Activated effector memory CD4-positive, alpha-beta T cell treated with anti-CD3 and anti-CD28 coated beads, Interleukin-2, amount 50 U/mL, for 16 hours (primary cell): ENCODE measurements at regions not wholly inside any gene's neighbourhood (a gene's known extent, or its start where the extent isn't known, plus 50 kb on each side); places are given as distances from the start of the nearest gene placed in this dataset.
A peak's percentile ranks its signal among the peaks of the same experiment; 100 is the strongest.
"Not testable (repeated sequence)": the region's sequence is repeated elsewhere in the genome, so short reads cannot be mapped to it uniquely, and the experiment has no call there.

Experiments
- DNase-seq: peaks from one replicate; pipeline ENCODE4 v3.0.0-alpha.2; 2020

DNA sequence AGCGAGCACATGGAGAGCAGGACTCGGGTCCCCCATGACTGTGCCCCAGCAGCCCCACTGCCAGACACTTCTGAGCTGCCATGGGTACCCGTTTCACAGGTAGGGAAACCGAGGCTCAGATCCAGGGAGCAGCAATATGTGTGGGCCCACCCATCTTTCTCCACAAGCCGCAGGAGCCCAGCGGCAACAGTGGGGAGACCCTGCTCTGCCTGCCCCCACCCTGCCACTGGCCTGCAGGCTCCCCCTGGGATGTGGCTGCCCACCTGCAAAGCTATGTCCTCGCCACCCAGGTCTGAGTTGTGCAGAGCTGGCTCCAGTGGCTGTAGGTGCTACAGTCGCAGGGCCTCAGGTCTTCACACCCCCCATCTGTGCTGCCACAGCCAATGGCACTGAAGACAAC lies 50.6 kb upstream of the C1QTNF9B start:
- DNase-seq, result no peak

GRCh38 chr13:23949200-23949599 lies 51.9 kb upstream of the C1QTNF9B start:
- no peak for DNase-seq

GRCh38 chr13:23949736-23950135 lies 52.4 kb upstream of the C1QTNF9B start:
- DNase-seq, result no peak

GRCh38 chr13:23950736-23951510 lies 53.6 kb upstream of the C1QTNF9B start:
- DNase-seq, result no peak

- DNase-seq, result no peak
These were observed 55.5 kb upstream of the C1QTNF9B start for GRCh38 chr13:23952796-23953195.

- no peak for DNase-seq
These were observed 56.7 kb upstream of the C1QTNF9B start for GRCh38 chr13:23953860-23954512.

DNA sequence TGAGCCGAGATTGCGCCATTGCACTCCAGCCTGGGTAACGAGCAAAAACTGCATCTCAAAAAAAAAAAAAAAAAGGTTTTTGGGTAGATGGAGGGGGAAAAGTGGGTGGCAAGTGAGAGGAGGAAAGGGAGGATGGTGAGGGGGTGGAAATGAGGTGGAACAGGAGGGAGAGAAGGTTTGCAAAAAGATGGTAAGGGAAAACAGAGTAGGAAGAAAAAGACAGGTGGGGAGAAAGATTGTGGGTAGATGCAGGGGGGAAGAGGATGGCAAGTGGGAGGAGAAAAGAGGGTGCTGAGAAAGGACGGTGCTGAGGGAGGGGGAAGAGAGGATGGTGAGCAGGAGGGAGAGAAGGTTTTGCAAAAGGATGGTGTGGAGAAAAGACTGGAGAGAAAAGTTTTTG lies 57.8 kb upstream of the C1QTNF9B start:
- no peak for DNase-seq

DNA sequence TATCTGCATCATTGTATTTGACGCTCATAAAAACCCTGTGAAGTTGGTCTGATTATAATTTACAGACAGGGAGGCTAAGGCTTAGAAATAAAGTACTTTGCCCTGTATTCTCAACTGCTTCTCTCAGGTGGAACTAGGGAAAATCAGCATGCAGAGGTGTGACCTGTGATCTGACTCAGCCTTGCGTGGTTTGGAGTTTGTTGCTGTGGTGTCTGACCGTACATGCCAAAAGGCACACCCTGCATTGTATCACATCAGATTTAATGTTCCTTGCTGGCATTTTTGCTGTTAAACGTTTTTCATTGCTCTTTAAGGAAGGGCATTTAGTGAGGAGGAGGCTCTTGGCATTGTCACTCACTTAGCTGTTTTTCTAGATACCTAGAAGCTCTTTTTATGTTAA lies 58.8 kb upstream of the C1QTNF9B start:
- no peak for DNase-seq

- DNase-seq, result no peak
These were observed 60.7 kb upstream of the C1QTNF9B start for GRCh38 chr13:23957981-23958380.

- DNase-seq, result no peak
These were observed 62.0 kb upstream of the C1QTNF9B start for GRCh38 chr13:23959231-23959862.

DNA sequence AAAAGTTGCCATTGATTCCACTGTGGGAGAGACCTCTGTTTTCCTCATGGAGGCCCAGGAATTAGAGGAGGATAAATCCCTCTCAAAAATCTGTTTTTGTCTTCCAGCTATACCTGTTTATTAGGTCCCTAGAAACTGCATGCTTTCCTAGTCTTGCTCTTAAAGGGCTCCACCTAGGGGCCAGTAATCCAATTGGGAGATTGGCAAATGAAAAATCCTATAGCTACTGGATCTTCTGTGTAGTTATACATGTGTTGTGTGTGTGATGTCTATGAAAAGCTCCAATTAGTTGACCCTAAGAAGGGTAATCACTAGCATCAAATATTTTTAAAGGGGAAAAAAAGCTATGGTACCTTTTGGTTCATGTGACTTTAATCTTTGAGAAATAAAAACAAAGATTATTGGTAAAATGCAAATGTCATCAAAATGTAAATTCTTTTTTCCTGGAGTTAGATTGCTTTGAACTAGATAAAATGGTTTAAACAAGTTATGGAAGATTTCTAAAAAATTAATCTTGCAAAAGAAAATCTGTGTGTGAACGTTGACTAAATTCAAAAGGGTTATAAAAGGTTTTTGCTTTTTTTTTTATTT lies 63.4 kb upstream of the C1QTNF9B start:
- DNase-seq, result no peak

DNA sequence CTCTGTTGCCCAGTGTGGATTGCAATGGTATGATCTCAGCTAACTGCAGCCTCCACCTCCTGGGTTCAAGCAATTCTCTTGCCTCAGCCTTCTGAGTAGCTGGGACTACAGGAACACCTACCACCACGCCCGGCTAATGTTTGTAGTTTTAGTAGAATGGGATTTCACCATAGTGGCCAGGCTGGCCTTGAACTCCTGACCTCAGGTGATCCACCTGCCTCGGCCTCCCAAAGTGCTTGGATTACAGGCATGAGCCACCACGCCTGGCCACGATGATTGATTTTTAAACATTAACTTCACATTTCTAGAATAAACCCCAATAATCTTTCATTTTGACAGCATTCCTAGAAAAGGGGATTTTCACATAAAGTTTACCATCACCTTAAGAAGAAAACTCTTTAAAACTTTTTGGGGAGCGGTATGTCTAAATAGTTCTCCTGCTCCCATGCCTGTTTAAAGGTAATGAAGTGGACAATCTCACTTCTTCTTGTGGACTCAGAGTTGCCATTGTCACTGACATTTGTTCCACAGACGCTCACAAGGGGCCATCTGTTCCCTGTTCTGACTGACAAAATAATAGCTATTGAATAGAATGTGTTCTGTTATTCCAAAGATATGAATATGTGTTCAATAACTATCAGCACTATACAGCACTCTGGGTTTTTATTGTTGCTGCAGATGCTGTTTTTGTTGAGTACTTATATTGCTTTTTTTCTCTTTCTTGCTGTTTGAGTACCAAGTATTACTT lies 66.1 kb upstream of the C1QTNF9B start:
- no peak for DNase-seq

DNA sequence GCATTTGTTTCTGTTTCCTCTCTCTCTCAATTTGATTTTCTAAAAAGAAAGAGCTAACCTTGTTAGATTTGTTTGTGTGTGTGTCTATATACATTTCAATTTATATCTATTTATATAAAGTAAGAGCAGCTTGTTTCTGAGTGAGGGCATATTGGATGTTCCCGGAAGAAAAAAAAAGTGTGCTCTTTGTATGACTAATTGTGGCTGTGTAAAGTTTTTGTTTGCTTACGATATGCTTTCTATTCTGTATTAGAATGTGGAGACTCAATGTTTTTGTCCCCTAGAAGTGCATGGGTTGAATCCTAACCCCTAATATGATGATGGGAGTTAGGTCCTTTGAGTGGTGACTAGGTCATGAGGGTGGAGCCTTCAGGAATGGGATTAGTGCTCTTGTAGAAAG lies 66.6 kb upstream of the C1QTNF9B start:
- DNase-seq, result no peak

GRCh38 chr13:23965346-23965745 lies 68.0 kb upstream of the C1QTNF9B start:
- DNase-seq, result no peak

- DNase-seq, result no peak
These were observed 69.0 kb upstream of the C1QTNF9B start for GRCh38 chr13:23966221-23966690.

DNA sequence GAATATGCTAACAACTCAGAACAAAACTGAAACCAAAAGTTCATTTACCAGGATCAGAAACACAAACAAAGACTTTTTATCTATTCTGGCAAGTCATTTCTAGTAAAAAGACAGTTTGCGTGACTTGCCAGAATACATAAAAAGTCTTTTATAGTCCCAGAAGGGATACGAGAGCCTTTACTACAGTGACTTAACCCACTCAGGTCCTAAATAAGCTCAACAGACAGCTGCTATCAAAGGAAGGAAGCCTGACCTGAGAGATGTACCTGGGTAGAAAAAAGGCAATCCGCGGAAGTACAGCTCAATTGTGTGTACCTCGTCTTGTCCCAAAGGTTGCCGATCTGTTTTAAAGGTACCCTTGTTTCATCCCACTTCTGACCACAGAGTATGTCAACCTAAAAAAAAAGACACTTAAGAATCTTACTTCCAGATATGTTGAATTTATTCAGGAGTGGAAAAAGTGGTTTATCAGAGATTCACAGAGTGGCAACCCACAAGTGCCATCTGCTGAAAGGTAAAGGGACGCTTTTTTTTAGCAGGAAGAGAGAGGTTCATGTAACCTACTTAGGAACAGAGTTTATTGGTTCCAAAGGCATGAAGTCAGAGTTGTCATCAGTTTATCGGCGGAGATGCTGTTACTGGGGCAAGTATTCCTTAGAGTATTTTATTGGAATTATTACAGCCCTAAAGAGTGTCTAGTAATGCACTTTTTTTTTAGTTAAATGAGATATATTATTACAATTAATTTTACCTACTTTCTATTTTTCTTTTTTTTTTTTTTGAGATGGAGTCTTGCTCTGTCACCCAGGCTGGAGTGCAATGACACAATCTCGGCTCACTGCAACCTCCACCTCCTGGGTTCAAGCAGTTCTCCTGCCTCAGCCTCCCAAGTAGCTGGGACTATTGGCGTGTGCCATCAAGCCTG lies 69.7 kb upstream of the C1QTNF9B start:
- DNase-seq, result no peak

GRCh38 chr13:23967792-23968191 lies 70.5 kb upstream of the C1QTNF9B start:
- DNase-seq, result not testable (repeated sequence)

GRCh38 chr13:23969647-23970046 lies 72.3 kb upstream of the C1QTNF9B start:
- DNase-seq, result no peak

DNA sequence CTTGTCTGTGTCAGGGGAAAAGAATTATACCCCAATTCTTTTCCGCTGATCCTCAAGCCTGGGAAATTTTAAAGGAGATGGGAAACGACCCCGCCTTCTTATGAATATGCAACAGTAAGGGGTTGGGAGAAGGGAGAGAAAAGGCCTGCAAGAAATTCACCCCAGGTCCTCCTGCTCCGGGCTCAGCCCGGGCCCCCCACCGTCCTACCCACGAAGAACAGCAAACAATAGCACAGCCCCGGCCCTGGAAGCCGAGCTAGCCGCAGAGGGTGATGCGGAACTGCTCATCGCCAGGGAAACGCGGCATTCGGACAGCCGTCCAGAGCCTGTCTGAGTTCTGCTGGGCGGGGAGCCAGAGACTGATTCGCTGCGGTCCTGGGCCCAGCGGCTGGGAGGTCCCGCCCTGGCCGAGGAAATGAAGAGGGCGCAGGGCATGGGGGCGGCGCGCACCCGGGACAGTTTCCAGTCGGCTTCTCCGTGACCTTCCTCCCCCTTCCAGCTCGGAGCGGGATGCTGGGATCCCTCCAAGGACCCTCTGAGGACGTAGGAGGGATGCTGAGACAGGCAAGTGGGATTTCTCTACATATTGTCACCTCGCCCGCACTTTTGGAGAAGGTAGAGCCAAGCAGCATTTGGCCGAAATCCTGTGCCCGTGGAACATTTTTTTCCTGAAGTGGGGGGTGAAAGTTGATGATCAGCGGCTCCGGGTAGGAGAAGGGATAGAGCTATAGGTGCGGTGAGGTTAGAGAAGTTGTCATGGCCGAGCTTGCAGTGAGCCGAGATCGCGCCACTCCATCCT lies 82.3 kb upstream of the C1QTNF9B start:
- DNase-seq, result peak; percentile 68

DNA sequence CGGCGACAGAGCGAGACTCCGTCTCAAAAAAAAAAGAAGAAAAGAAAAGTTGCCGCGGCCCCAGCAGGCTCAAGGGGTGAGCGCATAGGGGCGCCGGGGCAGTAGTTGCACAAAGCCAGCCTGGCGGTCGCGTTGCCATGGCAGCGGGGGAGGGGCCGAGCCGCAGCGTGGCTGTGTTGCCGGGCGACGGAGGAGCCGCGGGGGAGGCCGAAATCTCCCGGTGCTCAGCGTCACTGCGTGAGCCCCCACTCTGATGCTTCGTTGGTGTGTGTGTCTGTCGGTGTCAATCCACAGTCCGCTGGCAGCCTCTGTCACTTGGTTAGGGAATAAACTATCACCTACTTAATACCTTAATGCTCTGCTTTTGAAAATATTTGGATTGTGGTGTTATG lies 82.9 kb upstream of the C1QTNF9B start:
- peak; percentile 95 for DNase-seq

DNA sequence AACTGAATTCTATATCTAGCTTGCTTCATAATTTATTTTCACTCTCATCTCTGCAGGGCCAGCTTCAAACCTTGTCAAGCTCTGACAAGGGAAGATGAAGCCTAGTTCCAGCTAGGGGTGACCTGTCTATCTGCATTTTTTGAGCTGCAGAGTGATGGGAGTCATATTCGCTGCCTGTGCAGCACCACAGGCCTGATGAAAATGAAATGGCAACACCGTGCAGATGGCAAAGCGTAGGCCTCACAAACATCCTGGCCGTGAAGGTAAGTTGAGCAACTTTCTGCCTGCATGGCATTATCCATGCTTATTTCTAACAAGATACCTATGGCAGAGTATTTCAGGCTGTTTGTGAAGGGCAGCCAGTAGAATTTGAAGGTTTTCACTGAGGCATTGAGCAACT lies 86.4 kb upstream of the C1QTNF9B start:
- DNase-seq, result no peak
